GM21360 (cell line): ENCODE measurements at regions not wholly inside any gene's neighbourhood (a gene's known extent, or its start where the extent isn't known, plus 50 kb on each side); places are given as distances from the start of the nearest gene placed in this dataset.

ENCODE experiments used
- ATAC-seq: cut with Tn5 transposase; IDR thresholded peaks from one replicate; pipeline ENCODE4 v1.9.1; 2021; ENCODE audit warnings: mild to moderate bottlenecking, moderate library complexity; ENCODE audit not compliant: unreplicated experiment

- ATAC-seq, result no peak
These were observed 104.5 kb upstream of the FAM20A start for GRCh38 chr17:68705714-68706076.

GRCh38 chr17:68704871-68705713, 103.9 kb upstream of the FAM20A start:
- ATAC-seq, result no peak

GRCh38 chr17:68701046-68701445, 99.9 kb upstream of the FAM20A start:
- ATAC-seq, result no peak

- ATAC-seq, result no peak
These were observed 99.3 kb upstream of the FAM20A start for GRCh38 chr17:68700421-68700820.

GRCh38 chr17:68699936-68700335, 98.8 kb upstream of the FAM20A start:
- ATAC-seq, result no peak

- no peak for ATAC-seq
These were observed 97.6 kb upstream of the FAM20A start for GRCh38 chr17:68698746-68699145.

- ATAC-seq, result no peak
These were observed 96.7 kb upstream of the FAM20A start for GRCh38 chr17:68697850-68698361.

- ATAC-seq, result no peak
These were observed 94.5 kb upstream of the FAM20A start for GRCh38 chr17:68695659-68696058.

GRCh38 chr17:68694791-68695485, 93.8 kb upstream of the FAM20A start:
- ATAC-seq, result no peak

GRCh38 chr17:68693896-68694295, 92.7 kb upstream of the FAM20A start:
- no peak for ATAC-seq

- no peak for ATAC-seq
These were observed 92.3 kb upstream of the FAM20A start for GRCh38 chr17:68693466-68693865.

- ATAC-seq, result no peak
These were observed 85.2 kb upstream of the FAM20A start for GRCh38 chr17:68686108-68686988.

GRCh38 chr17:68684949-68685357, 83.8 kb upstream of the FAM20A start:
- no peak for ATAC-seq

- ATAC-seq, result no peak
These were observed 81.7 kb upstream of the FAM20A start for GRCh38 chr17:68682903-68683302.

- ATAC-seq, result no peak
These were observed 78.7 kb upstream of the FAM20A start for GRCh38 chr17:68679882-68680281.

GRCh38 chr17:68676856-68677255, 75.7 kb upstream of the FAM20A start:
- no peak for ATAC-seq

GRCh38 chr17:68675723-68676122, 74.6 kb upstream of the FAM20A start:
- no peak for ATAC-seq

- ATAC-seq, result no peak
These were observed 73.1 kb upstream of the FAM20A start for GRCh38 chr17:68674029-68674925.

- no peak for ATAC-seq
These were observed 70.0 kb upstream of the FAM20A start for GRCh38 chr17:68670967-68671693.
